Urinary bladder (tissue), 3 donors: ENCODE measurements at regions not wholly inside any gene's neighbourhood (a gene's known extent, or its start where the extent isn't known, plus 50 kb on each side); places are given as distances from the start of the nearest gene placed in this dataset.

ENCODE experiments used
- DNase-seq: peaks from one replicate; pipeline ENCODE4 v3.0.0-alpha.2; 2015; ENCODE audit errors: extremely low spot score
- H3K27ac ChIP-seq: one replicate; pipeline ENCODE4 v1.5.1; 2013; ENCODE audit warnings: low read depth, mild to moderate bottlenecking, moderate library complexity
- H3K36me3 ChIP-seq: one replicate; pipeline ENCODE4 v1.6.1; 2013; ENCODE audit warnings: mild to moderate bottlenecking, moderate library complexity; ENCODE audit not compliant: insufficient read depth
- H3K4me1 ChIP-seq: one replicate; pipeline ENCODE4 v1.6.1; 2013; ENCODE audit warnings: mild to moderate bottlenecking, moderate library complexity; ENCODE audit not compliant: insufficient read depth
- H3K4me3 ChIP-seq: one replicate; pipeline ENCODE4 v1.5.1; 2013; ENCODE audit warnings: low read depth, low read length
- WGBS: extraction: QIAGEN DNeasy Blood & Tissue Kit; methylation state at CpG from one replicate; pipeline ENCODE4 v1.1.7; 2013; 5-methylcytosine and 5-hydroxymethylcytosine counted together
- donor health status: healthy with polysubstance abuse.
- donor health status: healthy.

DNA sequence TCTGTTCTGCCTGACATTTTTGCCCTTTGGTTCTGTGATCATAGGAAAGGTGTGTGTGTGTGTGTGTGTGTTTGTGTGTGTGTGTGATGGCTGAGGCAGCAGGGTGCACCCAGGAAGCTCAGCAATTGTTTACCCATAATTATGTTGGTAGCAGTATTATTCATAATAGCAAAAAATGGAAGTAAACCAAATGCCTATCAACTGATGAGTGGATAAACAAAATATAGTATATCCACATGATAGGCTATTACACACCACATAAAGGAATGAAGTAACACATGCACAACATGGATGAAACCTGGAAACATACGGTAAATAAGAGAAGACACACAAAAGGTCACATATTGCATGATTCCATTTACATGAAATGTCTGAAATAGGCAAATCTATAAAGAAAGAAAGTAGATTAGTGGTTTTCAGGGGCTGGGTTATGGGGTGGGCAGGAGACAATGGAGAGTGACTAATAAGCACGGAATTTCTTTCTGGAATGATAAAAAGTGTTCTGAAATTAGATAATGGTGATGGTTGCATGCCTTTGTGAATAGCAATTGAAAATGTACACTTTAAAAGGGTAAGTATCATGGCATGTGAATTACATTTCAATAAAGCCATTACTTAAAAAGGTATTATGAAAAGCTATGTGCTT, 167.2 kb downstream of the POLR2M start:
- Histone ChIP-seq H3K27ac (no peak overlapping the region), H3K36me3 (no peaks in the 10 kb centered on the region), H3K4me3 (no peak overlapping the region), H3K4me1 (no peaks in the 10 kb centered on the region)
- no peak for DNase-seq
- 88% methylated on average over 2 of the region's 2 CpGs for WGBS

- no peaks in the 10 kb centered on the region for H3K4me1 ChIP-seq
- no peaks in the 10 kb centered on the region for H3K36me3 ChIP-seq
- H3K27ac ChIP-seq, result no peak overlapping the region
- no peak overlapping the region for H3K4me3 ChIP-seq
- DNase-seq, result no peak
Observed at GRCh38 chr15:57875347-57875746, 168.8 kb downstream of the POLR2M start.

DNA sequence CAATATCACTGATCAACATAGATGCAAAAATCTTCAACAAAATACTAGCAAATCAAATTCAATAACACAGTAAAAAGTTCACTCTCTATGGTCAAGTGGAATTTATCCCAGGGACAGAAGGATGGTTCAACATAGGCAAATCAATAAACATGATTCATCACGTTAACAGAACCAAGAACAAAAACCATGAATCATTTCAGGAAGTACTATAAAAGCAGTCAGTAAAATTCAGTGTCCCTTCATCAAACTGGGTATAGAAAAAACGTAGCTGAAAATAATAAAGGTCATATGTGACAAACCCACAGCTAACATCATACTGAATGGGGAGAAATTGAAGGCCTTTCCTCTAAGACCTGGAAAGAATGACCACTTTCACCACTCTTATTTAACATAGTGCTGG, 172.1 kb downstream of the POLR2M start:
- whole genome bisulfite sequencing, result 39% methylated on average over 2 of the region's 2 CpGs
- no peak overlapping the region for H3K27ac ChIP-seq
- no peak for DNase-seq
- H3K36me3 ChIP-seq, result no peaks in the 10 kb centered on the region
- no peak overlapping the region for H3K4me3 ChIP-seq
- H3K4me1 ChIP-seq, result no peaks in the 10 kb centered on the region

GRCh38 chr15:57881361-57881760, 174.8 kb downstream of the POLR2M start:
- Histone ChIP-seq H3K36me3 (no peaks in the 10 kb centered on the region), H3K27ac (no peak overlapping the region), H3K4me3 (no peak overlapping the region), H3K4me1 (no peaks in the 10 kb centered on the region)
- WGBS, result 95% methylated on average over 3 of the region's 3 CpGs
- no peak for DNase-seq

DNA sequence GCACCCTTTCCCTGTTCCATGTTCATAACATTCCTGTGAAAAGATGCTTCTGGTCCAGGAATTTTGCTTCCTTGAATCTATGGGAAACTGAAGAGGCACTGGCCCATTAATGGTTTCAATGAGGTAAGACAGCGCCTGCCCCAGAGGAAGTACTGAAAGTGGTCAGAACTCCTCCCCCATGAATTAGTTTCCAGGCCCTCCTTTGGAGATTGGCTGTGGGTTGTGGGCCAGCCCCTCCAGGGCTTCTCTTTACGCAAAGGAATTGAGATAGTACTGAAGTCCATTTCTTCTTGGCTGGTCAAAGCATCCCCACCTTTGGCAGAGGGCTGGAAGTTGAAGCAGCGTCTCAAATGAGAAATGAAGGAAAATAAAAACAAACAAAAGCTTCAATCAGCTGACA, 175.5 kb downstream of the POLR2M start:
- no peaks in the 10 kb centered on the region for H3K36me3 ChIP-seq
- no peak for DNase-seq
- H3K27ac ChIP-seq, result no peak overlapping the region
- H3K4me3 ChIP-seq, result no peak overlapping the region
- no peaks in the 10 kb centered on the region for H3K4me1 ChIP-seq
- WGBS, result 90% methylated on average over 3 of the region's 3 CpGs

GRCh38 chr15:57883701-57884100, 177.2 kb downstream of the POLR2M start:
- no peak for DNase-seq
- Histone ChIP-seq H3K27ac (no peak overlapping the region), H3K4me1 (no peaks in the 10 kb centered on the region), H3K36me3 (no peaks in the 10 kb centered on the region), H3K4me3 (no peak overlapping the region)
- 70% methylated on average over 1 of the region's 1 CpG for WGBS

GRCh38 chr15:57884936-57885335, 178.4 kb downstream of the POLR2M start:
- no peak for DNase-seq
- 42% methylated on average over 1 of the region's 1 CpG for WGBS
- H3K27ac ChIP-seq, result no peak overlapping the region
- no peaks in the 10 kb centered on the region for H3K4me1 ChIP-seq
- H3K4me3 ChIP-seq, result no peak overlapping the region
- H3K36me3 ChIP-seq, result no peaks in the 10 kb centered on the region

GRCh38 chr15:57885435-57885834, 178.9 kb downstream of the POLR2M start:
- no peaks in the 10 kb centered on the region for H3K4me1 ChIP-seq
- no peak overlapping the region for H3K4me3 ChIP-seq
- no peaks in the 10 kb centered on the region for H3K36me3 ChIP-seq
- no peak for DNase-seq
- 92% methylated on average over 5 of the region's 5 CpGs for WGBS
- H3K27ac ChIP-seq, result no peak overlapping the region

- H3K36me3 ChIP-seq, result no peaks in the 10 kb centered on the region
- H3K4me1 ChIP-seq, result no peaks in the 10 kb centered on the region
- DNase-seq, result no peak
- no peak overlapping the region for H3K27ac ChIP-seq
- no peak overlapping the region for H3K4me3 ChIP-seq
- whole genome bisulfite sequencing, result 63% methylated on average over 2 of the region's 2 CpGs
Observed at GRCh38 chr15:57887825-57888224, 177.7 kb downstream of the ALDH1A2 start.

GRCh38 chr15:57890351-57890750, 175.2 kb downstream of the ALDH1A2 start:
- no peaks in the 10 kb centered on the region for H3K4me1 ChIP-seq
- DNase-seq, result no peak
- no peaks in the 10 kb centered on the region for H3K36me3 ChIP-seq
- H3K4me3 ChIP-seq, result no peak overlapping the region
- no peak overlapping the region for H3K27ac ChIP-seq
- WGBS, result 54% methylated on average over 1 of the region's 1 CpG

- 89% methylated on average over 3 of the region's 3 CpGs for WGBS
- H3K4me1 ChIP-seq, result no peaks in the 10 kb centered on the region
Observed at GRCh38 chr15:57890878-57891277, 174.6 kb downstream of the ALDH1A2 start.

GRCh38 chr15:57892181-57892580, 173.3 kb downstream of the ALDH1A2 start:
- no peak overlapping the region for H3K27ac ChIP-seq
- H3K36me3 ChIP-seq, result no peaks in the 10 kb centered on the region
- no peak overlapping the region for H3K4me3 ChIP-seq
- WGBS, result 96% methylated on average over 1 of the region's 1 CpG
- H3K4me1 ChIP-seq, result no peaks in the 10 kb centered on the region
- DNase-seq, result no peak

More at GRCh38 chr15:57890878-57891277, 174.6 kb downstream of the ALDH1A2 start:
- DNase-seq, result no peak
- Histone ChIP-seq H3K27ac (no peak overlapping the region), H3K36me3 (no peaks in the 10 kb centered on the region), H3K4me3 (no peak overlapping the region)

DNA sequence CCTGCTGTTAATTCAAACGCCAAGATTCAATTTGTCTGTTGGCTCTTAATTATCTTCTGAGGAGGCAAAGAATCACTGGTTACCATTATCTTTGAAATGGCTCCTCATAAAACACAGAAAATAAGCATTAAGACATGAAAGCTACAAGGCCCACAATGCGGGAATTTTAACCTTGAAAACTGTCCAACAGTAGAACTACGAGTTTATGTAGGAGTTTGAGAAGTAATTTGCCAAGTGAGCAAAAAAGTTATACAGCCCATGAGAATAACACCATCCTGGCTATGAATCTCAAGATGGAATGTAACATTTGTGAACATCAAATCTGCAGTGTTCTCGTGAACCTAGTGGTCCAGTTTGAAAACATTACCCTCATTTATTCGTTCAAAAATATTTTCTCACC, 172.5 kb downstream of the ALDH1A2 start:
- DNase-seq, result no peak
- no peaks in the 10 kb centered on the region for H3K36me3 ChIP-seq
- H3K27ac ChIP-seq, result no peak overlapping the region
- H3K4me3 ChIP-seq, result no peak overlapping the region
- no peaks in the 10 kb centered on the region for H3K4me1 ChIP-seq
- WGBS, result 51% methylated on average over 5 of the region's 5 CpGs

DNA sequence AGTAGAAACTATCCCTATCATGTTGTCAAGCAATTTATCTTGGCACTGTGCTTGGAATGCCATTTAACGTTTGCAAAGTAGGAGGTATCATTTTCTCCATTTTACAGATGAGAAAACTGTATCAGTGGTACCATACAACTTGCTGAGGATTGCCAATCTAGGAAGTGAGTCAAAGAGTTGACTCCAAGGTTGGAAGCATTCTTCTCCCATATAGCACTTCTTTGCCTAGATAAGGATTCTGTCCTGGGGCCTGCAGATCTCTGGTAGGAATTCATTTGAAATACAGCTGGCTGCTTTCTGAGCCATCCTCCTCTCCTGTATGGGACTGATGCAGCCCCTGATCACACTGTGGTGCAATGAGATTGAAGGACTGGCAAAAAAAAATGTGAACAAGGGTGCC, 170.2 kb downstream of the ALDH1A2 start:
- Histone ChIP-seq H3K4me3 (no peak overlapping the region), H3K36me3 (no peaks in the 10 kb centered on the region), H3K27ac (no peak overlapping the region), H3K4me1 (no peaks in the 10 kb centered on the region)
- 61% methylated on average over 1 of the region's 1 CpG for WGBS
- DNase-seq, result no peak

DNA sequence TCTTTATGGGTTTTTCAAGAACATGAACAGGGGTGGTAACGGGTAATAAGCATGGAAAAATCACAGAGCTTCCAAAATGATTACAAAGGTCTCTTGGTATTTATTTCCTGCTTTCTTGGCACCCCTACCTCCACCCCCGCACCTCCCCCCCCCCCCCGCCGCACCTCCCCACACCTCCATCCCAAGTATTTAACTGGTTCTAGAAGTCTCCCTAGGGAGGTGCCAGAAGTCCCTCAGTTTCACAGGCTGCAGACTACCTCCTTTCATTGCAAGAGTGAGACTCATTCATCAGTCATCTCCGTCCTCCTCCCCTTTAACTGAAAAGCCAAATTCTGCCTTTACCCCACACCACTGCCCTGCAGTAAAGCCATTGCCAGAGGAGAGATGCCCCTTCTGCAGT, 169.4 kb downstream of the ALDH1A2 start:
- no peaks in the 10 kb centered on the region for H3K4me1 ChIP-seq
- H3K27ac ChIP-seq, result no peak overlapping the region
- DNase-seq, result no peak
- no peak overlapping the region for H3K4me3 ChIP-seq
- H3K36me3 ChIP-seq, result no peaks in the 10 kb centered on the region
- 88% methylated on average over 5 of the region's 5 CpGs for WGBS
